B cell (primary cell): ENCODE measurements at regions not wholly inside any gene's neighbourhood (a gene's known extent, or its start where the extent isn't known, plus 50 kb on each side); places are given as distances from the start of the nearest gene placed in this dataset.

Experiments used
- ATAC-seq: fragments of 200-7000 bp; cut with Tn5 transposase; one replicate; pipeline ENCODE4 v1.10.0; 2021; ENCODE audit warnings: low read depth, mild to moderate bottlenecking, moderate number of reproducible peaks, moderate library complexity
- CTCF ChIA-PET: fragments of 350-600 bp; sonication (Branson Sonifier 250); formaldehyde crosslinking; loops from one replicate; lab custom pipeline; 2021; ENCODE audit warnings: antibody characterized with exemption, inconsistent platforms; lab: Charles Lee
- POLR2A ChIA-PET: fragments of 350-600 bp; sonication (Branson Sonifier 250); formaldehyde crosslinking; loops from one replicate; lab custom pipeline; 2021; ENCODE audit warnings: antibody characterized with exemption; lab: Charles Lee
- DNase-seq: peaks from one replicate; pipeline ENCODE4 v3.0.0; 2013
- H2AFZ ChIP-seq: 2 replicates; pipeline ENCODE4 v1.6.1; 2012; ENCODE audit warnings: mild to moderate bottlenecking, low read depth, low read length; ENCODE audit not compliant: insufficient read depth, poor library complexity, severe bottlenecking
- H3K27ac ChIP-seq, 2 donors: 1 replicate in 1 of 2; 2 replicates in 1 of 2; pipeline ENCODE4 v1.5.1; 2012 to 2013; ENCODE audit warnings: low read length in 2 of 2, mild to moderate bottlenecking in 2 of 2, moderate library complexity in 1 of 2
- H3K27me3 ChIP-seq, 4 experiments: fragments of 200-600 bp in 1 of 4; sonication (generic) in 1 of 4; replicated peaks in 1 of 4; 1 replicate in 2 of 4; 2 replicates in 2 of 4; pipeline versions ENCODE4 v1.6.1 to v1.7.0; 2013 to 2016; ENCODE audit warnings: low read length in 3 of 4, mild to moderate bottlenecking in 2 of 4, mixed read lengths in 1 of 4, moderate library complexity in 1 of 4; ENCODE audit not compliant: insufficient read depth in 4 of 4, control insufficient read depth in 3 of 4; ENCODE audit errors: control extremely low read depth in 1 of 4
- H3K36me3 ChIP-seq, 2 experiments: replicated peaks in 1 of 2; 1 replicate in 1 of 2; 2 replicates in 1 of 2; pipeline versions ENCODE4 v1.6.1 to v1.7.1; 2013; ENCODE audit warnings: low read length in 1 of 2; ENCODE audit not compliant: insufficient read depth in 2 of 2, control insufficient read depth in 1 of 2; ENCODE audit errors: control extremely low read depth in 1 of 2, extremely low read depth in 1 of 2
- H3K4me1 ChIP-seq, 2 donors: fragments of 200-600 bp in 1 of 2; sonication (generic) in 1 of 2; 1 replicate in 1 of 2; 2 replicates in 1 of 2; pipeline versions ENCODE4 v1.5.1 to v1.6.1; 2013 to 2017; ENCODE audit warnings: low read length in 2 of 2; ENCODE audit not compliant: control insufficient read depth in 2 of 2, insufficient read depth in 2 of 2
- H3K4me2 ChIP-seq: replicated peaks from 2 replicates; pipeline ENCODE3; 2012; ENCODE audit warnings: mild to moderate bottlenecking, low read depth, low read length; ENCODE audit not compliant: poor library complexity, severe bottlenecking
- H3K4me3 ChIP-seq, 5 experiments: fragments of 200-600 bp in 1 of 5; sonication (generic) in 1 of 5; 1 replicate in 3 of 5; 2 replicates in 2 of 5; pipeline versions ENCODE4 v1.5.1 to v1.7.0; 2011 to 2016; ENCODE audit warnings: low read length in 4 of 5, mild to moderate bottlenecking in 4 of 5, low read depth in 2 of 5, control low read depth in 1 of 5, moderate library complexity in 1 of 5; ENCODE audit not compliant: insufficient read depth in 1 of 5; ENCODE audit errors: control extremely low read depth in 1 of 5, extremely low read depth in 1 of 5
- H3K79me2 ChIP-seq: fragments of 200-600 bp; sonication (generic); one replicate; pipeline ENCODE4 v1.6.0; 2016; ENCODE audit warnings: low read length; ENCODE audit not compliant: control insufficient read depth, insufficient read depth
- H3K9ac ChIP-seq: fragments of 200-600 bp; sonication (generic); 2 replicates; pipeline ENCODE4 v1.6.1; 2017; ENCODE audit warnings: mild to moderate bottlenecking, low read length, moderate library complexity
- H3K9me3 ChIP-seq, 3 donors: one replicate each; pipeline versions ENCODE4 v1.6.1 to v1.7.1; 2013; ENCODE audit warnings: low read length in 2 of 3; ENCODE audit not compliant: control insufficient read depth in 2 of 3, insufficient read depth in 1 of 3; ENCODE audit errors: control extremely low read depth in 1 of 3
- H4K20me1 ChIP-seq: 2 replicates; pipeline ENCODE4 v1.6.0; 2012; ENCODE audit warnings: mild to moderate bottlenecking, low read length; ENCODE audit not compliant: insufficient read depth, control insufficient read depth, poor library complexity, severe bottlenecking
- H3K27ac Mint-ChIP-seq: one replicate; pipeline ENCODE4 v1.8.0; 2021; ENCODE audit warnings: mixed read lengths
- H3K27me3 Mint-ChIP-seq: one replicate; pipeline ENCODE4 v1.8.0; 2021; ENCODE audit warnings: mixed read lengths
- H3K4me1 Mint-ChIP-seq: one replicate; pipeline ENCODE4 v1.8.0; 2021; ENCODE audit warnings: mixed read lengths
- H3K4me3 Mint-ChIP-seq: one replicate; pipeline ENCODE4 v1.8.0; 2021; ENCODE audit warnings: mixed read lengths
- H3K9me3 Mint-ChIP-seq: one replicate; pipeline ENCODE4 v1.8.0; 2022; ENCODE audit warnings: mixed read lengths; ENCODE audit not compliant: insufficient read depth
- EZH2 ChIP-seq: IDR thresholded peaks from 2 replicates; pipeline ENCODE4 v1.6.1; 2012; ENCODE audit warnings: borderline replicate concordance, low read depth, mild to moderate bottlenecking, moderate library complexity, low read length; ENCODE audit not compliant: insufficient read depth, poor library complexity, severe bottlenecking
- WGBS: methylation state at CpG from one replicate; pipeline ENCODE4 v1.1.5; 2013; ENCODE audit warnings: missing lambda C conversion rate; ENCODE audit not compliant: insufficient coverage; 5-methylcytosine and 5-hydroxymethylcytosine counted together
- intact Hi-C: fragments of 100-400 bp; cut with micrococcal nuclease; formaldehyde crosslinking; loops from one replicate; pipeline ENCODE4 v1.10.0; 2022
- TF ChIP-seq, protein P1 (sequence below): fragments of 200-600 bp; IDR thresholded peaks from one replicate; pipeline ENCODE4 v1.8.0; 2022; ENCODE audit warnings: antibody characterized with exemption, mild to moderate bottlenecking

DNA sequence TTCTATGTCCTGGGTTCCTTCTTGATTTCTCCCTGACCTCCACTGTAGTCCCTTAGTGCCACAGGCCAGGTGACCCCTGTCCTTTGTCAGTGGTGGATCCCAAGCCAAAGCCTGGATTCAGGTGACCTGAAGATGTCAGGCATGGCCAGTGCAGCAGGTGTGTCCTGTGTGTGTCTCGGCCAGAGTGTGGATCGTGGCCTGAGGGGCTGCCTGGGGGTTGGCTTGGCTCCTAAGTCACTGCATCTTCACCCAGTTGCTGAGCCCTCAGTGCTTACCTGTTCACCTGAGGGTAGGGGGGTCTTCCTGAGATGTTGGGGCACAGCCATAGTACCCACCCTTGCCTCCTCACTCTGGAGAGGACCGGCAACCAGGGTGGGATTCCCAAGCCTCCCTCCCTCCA lies 61.8 kb upstream of the PITX1 start:
- Mint-ChIP-seq H3K4me1 (no peaks in the 10 kb centered on the region), H3K27me3 (peaks cover 25% of the 10 kb centered on the region), H3K9me3 (no peaks in the 10 kb centered on the region), H3K4me3 (no peak overlapping the region), H3K27ac (no peak overlapping the region)
- peaks cover 0 to 6% (median 2%) of the 10 kb centered on the region in 4 experiments for H3K27me3 ChIP-seq
- no peaks in the 10 kb centered on the region for H3K4me1 ChIP-seq
- H3K9me3 ChIP-seq: no peaks in the 10 kb centered on the region
- H3K4me3 ChIP-seq: no peak overlapping the region
- DNase-seq: no peak
- POLR2A ChIA-PET: no interaction called here
- no peaks in the 10 kb centered on the region for H3K36me3 ChIP-seq
- H3K79me2 ChIP-seq: no peaks in the 10 kb centered on the region
- no peaks in the 10 kb centered on the region for H4K20me1 ChIP-seq
- no peak overlapping the region for H3K4me2 ChIP-seq
- WGBS: 89% methylated on average over 3 of the region's 3 CpGs
- H3K9ac ChIP-seq: no peak overlapping the region
- ATAC-seq: no peak
- intact Hi-C loops: no loop called here
- no peak for TF ChIP-seq EZH2
- TF ChIP-seq, protein P1, sequence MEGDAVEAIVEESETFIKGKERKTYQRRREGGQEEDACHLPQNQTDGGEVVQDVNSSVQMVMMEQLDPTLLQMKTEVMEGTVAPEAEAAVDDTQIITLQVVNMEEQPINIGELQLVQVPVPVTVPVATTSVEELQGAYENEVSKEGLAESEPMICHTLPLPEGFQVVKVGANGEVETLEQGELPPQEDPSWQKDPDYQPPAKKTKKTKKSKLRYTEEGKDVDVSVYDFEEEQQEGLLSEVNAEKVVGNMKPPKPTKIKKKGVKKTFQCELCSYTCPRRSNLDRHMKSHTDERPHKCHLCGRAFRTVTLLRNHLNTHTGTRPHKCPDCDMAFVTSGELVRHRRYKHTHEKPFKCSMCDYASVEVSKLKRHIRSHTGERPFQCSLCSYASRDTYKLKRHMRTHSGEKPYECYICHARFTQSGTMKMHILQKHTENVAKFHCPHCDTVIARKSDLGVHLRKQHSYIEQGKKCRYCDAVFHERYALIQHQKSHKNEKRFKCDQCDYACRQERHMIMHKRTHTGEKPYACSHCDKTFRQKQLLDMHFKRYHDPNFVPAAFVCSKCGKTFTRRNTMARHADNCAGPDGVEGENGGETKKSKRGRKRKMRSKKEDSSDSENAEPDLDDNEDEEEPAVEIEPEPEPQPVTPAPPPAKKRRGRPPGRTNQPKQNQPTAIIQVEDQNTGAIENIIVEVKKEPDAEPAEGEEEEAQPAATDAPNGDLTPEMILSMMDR: no peak
- no peak overlapping the region for H3K27ac ChIP-seq
- no peak overlapping the region for H2AFZ ChIP-seq
- CTCF ChIA-PET: no interaction called here

DNA sequence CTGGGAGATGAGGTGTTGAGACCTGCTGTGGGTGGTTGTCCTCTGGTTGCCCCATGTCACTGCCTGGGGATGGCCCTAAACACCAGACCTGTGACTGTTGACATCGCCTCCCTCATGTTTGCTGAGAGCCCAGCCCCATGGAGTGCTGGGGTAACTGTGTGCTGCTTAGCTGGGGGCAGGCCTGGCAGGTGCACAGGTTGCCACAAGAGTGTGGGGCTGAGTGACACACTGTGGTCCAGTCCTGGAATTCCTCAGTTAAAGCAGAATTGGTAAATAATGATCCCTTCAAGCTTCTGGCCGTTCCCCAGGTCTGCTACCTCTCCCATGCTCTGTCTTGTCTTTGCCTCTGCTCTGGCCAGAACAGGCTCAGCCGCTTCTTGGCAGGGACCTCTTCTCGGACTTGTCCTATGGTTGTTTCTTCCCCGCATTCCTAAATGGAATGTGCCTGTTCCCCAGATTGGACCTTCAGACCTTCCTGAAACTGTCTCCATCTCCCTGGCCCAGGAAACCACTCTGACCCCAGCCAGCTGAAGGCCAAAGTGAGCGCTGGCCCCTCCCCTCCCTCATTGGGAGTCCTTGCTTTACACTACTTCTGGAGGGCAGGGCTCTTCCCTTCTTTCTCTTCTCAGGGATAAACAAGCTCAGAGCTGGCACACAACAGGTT lies 61.2 kb upstream of the PITX1 start:
- H3K27me3 ChIP-seq: peaks cover 0 to 6% (median 2%) of the 10 kb centered on the region in 4 experiments
- H3K4me3 Mint-ChIP-seq: no peak overlapping the region
- ChIA-PET POLR2A (no interaction called here), CTCF (no interaction called here)
- ATAC-seq (no peak), DNase-seq (no peak)
- H3K9ac ChIP-seq: no peak overlapping the region
- H3K4me2 ChIP-seq: no peak overlapping the region
- H4K20me1 ChIP-seq: no peaks in the 10 kb centered on the region
- H3K27ac Mint-ChIP-seq: no peak overlapping the region
- no peak overlapping the region for H2AFZ ChIP-seq
- intact Hi-C loops: no loop called here
- no peaks in the 10 kb centered on the region for H3K4me1 ChIP-seq
- TF ChIP-seq, protein P1: no peak
- TF ChIP-seq EZH2: no peak
- H3K36me3 ChIP-seq: no peaks in the 10 kb centered on the region
- no peaks in the 10 kb centered on the region for H3K4me1 Mint-ChIP-seq
- no peaks in the 10 kb centered on the region for H3K9me3 ChIP-seq
- 90% methylated on average over 6 of the region's 6 CpGs for WGBS
- H3K79me2 ChIP-seq: no peaks in the 10 kb centered on the region
- no peaks in the 10 kb centered on the region for H3K9me3 Mint-ChIP-seq
- H3K27me3 Mint-ChIP-seq: peaks cover 25% of the 10 kb centered on the region
- no peak overlapping the region for H3K27ac ChIP-seq
- H3K4me3 ChIP-seq: no peak overlapping the region
